ENCODE measurements at regions not wholly inside any gene's neighbourhood (a gene's known extent, or its start where the extent isn't known, plus 50 kb on each side); places are given as distances from the start of the nearest gene placed in this dataset.

GRCh38 chr2:219713110-219713509 is 85.7 kb downstream of the SLC4A3 start:
- no peak for TF ChIP-seq CTCF (IDR thresholded peaks at IDR 0.05 in 8 of 11, conservative IDR thresholded peaks at IDR 0.05 in 3 of 11)
- no peak for TF ChIP-seq POLR2A (IDR thresholded peaks at IDR 0.05)
- no peak for TF ChIP-seq POLR2AphosphoS5 (IDR thresholded peaks at IDR 0.05)
